ENCODE measurements at regions not wholly inside any gene's neighbourhood (a gene's known extent, or its start where the extent isn't known, plus 50 kb on each side); places are given as distances from the start of the nearest gene placed in this dataset.
"Not testable (repeated sequence)": the region's sequence is repeated elsewhere in the genome, so short reads cannot be mapped to it uniquely, and the experiment has no call there.

DNA sequence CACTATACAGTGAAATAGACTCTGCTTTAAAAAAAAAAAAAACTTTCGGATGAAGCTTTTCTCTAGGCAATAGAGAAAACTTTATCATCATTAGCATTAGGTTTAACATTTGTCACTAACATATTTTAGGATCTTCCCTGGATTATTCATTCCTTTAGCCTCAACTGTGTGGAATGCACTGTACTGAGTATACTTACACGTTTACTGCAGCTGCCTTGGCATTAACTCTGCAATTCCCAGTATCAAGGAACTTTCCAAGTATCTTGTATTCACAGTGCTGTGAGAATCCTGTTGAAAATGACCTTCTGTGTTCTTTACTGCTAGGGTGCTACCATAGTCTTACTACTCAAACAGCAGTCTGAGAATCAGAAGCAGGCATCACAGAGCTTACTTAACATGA lies 328.2 kb upstream of the COL3A1 start:
- no peak for DNase-seq

DNA sequence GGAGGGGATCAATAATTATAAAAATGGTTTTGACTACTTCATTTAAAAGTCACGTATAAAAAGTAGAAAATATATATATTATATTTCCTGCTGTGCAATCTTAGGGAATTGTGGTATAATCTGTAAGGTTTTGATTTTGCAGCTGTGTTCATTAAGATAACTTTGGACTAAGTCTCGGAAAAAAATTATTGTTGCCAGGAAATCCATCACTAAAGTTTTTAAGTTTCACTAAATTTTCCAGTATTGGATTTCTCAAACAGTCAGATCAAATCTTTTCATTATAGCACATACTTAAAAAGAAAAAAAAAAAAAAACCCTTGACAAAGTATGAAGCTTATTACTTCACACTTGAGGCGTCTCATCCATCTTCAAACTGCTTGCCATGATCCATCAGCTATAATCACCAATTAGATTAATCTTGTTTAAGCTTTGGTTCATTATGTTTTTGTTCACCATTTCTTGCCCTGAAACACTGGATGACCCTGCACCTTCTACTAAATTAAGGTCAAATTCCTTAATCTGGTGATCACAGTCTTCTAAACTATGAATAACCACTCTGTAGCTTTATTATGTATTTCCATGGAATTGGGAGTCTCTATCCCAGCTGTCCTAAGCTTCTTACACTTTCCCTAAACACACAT lies 326.6 kb upstream of the COL3A1 start:
- DNase-seq: no peak

DNA sequence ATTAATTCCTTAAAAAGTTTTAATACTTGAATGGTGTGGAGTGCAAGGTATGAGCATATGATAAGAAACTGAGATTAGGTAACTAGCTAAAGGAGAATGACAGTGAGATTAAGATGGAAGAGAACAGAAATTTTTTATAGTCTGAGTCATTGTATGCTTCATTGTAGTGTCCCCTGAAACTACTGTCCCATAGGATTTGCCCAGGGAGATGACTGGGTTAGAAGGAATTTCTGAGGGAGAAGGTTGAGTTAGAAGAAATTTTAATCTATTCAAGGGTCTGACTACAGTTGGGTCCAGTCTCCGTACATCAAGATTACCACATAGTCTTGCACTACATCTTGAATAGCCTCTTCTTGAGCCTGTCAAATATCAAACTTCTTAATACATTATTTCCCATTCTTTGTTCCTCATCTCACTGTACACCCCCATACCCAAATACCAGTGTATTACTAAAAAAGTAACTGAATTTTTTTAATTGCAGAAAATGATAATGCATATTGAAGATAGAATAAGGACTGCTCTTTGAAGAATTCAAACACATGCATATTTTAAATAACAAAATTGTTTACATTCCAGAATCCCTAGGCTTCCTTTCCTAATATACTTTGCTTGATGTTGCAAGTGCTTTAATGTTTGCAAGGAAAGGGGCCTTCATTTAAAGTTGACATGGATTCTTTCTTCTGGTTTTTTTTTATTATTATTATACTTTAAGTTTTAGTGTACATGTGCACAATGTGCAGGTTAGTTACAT lies 314.3 kb upstream of the COL3A1 start:
- DNase-seq: no peak

DNA sequence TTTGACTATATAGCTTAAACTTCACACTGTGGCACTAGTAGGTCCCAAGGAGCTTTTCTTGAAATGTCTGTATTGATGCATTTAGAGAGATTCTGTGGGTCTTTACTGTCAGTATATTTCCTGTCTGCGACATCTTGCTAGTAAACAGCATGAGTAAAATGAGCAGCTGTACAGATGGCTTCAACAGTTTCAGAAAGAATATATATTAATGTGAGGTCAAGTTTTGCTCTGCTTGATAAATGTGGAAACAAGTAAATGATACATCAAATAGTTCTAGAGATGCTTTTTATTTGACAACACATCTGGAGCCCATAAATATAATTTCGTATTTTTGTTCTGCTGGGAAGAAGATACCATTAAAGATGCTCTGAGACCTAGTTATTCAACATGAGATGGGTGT lies 310.9 kb upstream of the COL3A1 start:
- no peak for DNase-seq

DNA sequence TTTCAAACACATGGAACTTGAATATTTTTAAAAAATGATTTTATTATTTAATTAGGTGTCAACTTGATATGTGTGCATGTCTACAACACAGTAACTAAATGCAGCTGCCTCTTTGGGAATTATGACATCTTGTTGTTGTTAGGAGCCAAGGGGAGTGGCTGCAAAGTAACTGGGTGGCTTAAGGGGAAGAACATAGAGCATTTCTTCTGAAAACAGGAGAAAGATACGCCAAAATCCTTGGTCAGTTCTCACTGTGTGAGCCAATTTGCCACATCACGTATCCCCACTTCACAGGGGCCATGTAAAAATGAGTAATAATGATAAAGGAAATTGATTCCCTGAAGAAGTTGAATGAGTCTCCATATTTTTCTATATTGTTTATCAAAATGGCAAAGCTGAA lies 309.8 kb upstream of the COL3A1 start:
- DNase-seq: no peak

DNA sequence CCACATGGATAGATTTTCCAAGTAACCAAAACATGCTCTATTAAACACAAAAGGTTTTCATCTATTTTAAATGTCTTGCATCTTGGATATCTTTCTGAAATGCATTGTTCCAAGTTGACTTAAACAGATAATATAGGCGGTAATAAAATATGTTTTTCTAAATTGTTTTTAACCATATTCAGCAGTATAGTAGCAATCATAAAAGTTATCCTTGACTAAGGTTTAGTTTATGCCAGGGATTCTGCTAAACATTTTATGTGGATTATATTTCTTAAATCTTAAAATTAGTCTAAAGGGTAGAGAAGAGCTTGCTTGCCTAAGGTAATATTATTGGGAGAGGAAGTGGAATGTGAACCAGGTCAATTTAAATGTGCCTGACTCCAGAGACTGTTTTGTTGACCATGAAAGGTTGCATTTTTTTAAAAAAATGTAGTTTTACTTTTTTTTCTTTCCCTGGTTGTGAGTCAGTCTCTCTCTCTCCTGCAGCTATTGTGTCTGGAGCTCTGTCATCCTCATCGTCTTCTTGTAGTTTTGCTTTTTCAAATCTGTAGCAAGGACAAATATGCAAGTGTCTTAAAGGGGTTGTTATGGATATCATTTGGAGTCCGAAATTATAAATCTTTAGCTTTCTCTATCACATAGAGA lies 309.1 kb upstream of the COL3A1 start:
- no peak for DNase-seq

DNA sequence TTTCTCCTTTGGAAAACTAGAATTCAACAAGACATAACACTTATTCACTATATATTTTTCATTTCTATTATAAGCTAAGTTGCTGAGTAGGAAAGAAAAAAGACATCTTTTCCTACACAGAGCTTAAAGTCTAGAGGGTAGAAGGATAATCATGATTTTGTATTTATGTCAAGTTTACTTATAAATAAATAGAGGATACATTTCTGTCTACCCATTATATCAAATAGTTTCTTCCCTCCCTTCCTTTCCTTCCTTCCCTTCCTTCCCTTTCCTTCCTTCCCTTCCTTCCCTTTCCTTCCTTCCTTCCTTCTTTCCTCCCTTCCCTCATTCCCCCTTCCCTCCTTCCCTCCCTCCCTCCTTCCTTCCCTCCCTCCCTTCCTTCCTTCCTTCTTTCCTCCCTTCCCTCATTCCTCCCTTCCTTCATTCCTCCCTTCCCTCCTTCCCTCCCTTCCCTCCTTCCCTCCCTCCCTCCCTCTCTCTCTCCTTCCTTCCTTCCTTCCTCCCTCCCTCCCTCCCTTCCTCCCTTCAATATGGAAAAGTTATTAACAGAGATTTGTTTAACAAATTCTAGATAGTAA lies 308.4 kb upstream of the COL3A1 start:
- no peak for DNase-seq

DNA sequence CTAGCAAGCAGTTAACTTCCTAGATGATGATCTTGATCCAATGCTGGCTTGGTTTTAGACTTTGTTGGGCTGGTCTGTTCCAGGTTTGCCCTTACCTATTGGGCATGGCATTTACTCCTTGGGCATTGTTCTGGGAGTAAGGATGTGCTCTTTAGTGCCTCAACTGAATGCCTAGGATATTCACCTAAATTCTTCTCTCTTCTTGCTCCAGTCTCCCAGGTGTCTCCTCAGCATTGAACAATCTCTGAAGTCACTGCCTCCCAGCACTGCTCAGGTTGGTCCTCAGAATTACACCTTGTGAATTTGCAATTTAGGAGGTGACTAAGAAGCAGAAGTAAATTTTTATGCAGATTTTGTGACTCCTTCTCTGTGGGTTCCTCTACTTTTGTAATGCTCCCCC lies 307.7 kb upstream of the COL3A1 start:
- DNase-seq: no peak

DNA sequence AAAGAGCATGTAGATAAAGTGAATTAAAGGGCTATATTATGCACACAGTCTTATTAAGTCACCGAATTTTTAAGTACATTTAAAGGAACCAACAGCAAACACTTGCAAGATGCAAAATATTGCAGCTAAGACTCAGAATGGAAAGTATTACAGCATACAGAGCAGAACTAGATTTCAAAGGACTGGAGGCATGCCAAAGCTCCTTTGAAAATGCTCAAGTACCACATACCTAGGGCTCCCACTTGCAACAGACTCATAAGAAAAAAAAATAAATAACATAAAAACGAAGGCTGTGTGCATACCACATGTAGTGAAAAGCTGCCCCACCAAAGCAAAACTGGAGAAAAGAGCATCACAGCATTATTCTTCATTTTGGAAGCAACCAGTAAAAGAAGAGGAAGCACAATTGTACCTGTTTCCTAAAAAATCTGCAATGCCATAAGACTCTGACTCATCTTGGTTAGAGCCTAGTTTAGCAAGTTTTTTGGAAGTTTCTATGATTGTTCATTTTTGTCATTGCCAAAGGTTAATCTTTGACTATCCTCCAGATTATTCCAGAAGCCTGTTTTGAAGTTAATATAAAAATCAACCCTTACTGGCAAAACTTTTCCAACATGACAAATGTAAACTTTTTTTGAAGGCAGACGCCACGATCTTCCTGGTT lies 306.0 kb upstream of the COL3A1 start:
- DNase-seq: no peak

DNA sequence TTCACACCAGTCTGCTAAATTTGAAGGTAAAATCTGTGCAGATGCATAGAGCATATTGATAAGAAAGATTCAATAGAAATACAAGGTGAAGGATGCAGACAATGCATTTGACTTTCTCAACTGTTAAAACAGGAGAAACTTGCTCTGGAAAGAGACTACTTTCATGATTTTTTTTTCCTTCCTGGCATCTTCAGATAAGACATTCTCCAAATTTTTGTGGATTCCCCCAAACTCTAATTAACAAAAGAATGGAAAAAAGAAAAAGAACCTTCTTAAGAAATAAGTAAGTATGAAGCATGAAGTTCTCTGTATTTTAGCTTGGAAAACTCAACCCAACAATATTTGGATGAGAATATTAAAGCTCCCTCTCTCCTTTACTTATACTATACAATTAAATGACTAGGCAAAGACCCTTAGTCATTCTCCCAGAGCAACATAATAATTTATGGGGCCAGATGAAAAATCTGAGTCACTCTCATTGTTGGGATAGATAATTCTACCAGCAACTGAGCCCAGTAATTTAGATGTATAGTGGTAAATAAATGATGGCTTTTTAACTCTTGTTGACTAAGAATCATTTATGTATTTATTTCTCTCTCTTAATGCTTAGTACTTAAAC lies 298.7 kb upstream of the COL3A1 start:
- DNase-seq: no peak

DNA sequence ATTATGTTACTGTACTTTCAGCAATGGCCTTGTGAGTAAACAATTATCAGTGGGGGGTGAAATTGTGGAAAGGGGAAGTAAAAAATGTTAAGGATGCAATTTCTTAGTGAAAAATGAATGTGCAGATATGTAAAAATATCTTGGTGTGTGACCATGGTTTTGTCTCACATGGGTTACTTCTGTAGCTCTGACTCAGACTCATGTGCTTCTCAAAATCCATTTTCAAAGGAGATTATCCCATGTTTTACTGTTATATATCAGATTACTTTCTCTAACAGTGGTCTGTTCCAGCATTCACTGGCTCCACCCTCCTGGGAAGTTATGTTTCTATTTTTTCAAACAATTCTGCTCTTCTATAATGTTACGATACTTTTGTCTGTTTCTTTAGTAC lies 298.2 kb upstream of the COL3A1 start:
- no peak for DNase-seq

DNA sequence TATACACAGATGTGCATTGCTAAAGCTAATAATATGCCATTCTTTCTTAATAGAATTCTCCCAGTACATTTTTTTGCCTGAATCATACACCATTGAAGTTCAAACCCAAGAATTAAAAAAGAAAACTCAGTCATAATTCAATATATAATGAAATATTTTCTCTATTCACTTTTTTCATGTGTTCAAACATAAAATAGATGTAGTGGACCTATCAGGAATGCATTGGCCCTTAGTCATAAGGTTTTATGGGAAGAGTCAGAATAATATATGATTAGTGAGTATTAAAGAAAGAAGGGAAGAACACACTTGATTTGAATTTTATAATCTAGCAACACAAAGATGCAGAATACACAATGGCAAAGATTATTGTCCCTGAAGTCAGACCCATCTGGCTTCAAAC lies 297.0 kb upstream of the COL3A1 start:
- DNase-seq: no peak

DNA sequence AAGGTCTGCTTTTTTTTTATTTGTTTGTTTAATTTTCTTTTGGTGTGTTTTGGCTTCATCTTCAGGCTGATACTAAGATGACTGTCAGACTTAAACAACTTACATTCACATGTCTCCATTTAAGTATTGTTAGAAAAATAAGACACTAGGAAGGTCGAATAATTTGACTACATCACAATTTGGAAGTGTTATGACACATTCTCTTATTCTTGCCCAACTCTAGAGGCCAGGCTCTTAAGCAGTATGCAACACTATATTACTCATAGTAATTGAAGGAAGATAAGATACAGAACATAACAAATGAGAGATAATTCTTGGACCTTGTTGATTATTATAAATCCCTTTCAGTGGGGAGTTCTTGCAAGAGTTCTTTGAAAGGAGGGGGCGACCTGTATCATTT lies 295.3 kb upstream of the COL3A1 start:
- DNase-seq: no peak

DNA sequence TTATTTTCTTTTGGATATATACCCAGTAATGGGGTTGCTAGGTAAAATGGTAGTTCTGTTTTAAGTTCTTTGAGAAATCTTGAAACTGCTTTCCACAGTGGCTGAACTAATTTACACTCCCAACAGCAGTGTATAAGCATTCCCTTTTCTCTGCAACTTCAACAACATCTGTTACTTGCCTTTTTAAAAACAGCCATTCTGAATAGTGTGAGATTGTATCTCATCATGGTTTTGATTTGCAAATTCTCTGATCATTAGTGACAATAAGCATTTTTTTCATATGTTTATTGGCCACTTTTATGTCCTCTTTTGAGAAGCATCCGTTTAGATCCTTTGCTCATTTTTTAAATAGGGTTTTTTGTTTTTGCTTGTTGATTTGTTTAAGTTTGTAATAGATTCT lies 291.3 kb upstream of the COL3A1 start:
- no peak for DNase-seq

DNA sequence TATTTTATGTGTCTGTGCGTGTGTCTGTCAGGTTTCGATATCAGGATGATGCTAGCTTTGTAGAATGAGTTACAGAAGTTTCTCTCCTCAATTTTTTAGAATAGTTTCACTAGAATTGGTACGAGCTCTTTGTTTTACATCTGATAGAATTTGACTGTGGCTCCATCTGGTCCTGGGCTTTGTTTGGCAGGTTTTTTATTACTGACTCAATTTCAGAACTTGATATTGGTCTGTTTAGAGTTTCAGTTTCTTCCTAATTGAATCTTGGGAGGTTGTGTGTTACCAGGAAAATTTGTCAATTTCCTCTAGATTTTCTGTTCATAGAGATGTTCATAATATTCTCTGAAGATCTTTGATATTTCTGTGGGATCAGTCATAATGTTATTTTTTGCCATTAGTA lies 289.4 kb upstream of the COL3A1 start:
- no peak for DNase-seq

DNA sequence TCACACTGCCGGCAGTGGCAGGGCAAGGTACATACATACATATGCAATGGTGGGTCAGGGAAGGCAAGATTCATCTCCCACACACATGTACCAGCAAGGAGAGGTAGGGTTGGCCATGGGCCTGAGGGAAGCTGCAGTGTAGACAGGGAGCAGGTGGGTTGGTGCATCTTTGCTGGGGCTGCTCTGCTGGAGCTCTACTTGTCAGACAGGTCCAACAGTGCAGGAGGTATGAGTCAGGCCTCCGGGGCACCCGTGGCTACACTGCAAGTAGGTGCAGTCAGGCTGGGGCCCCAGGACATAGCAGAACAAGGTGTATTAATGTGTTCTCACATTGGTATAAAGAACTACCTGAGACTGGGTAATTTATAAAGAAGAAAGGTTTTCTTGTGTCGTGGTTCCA lies 281.1 kb upstream of the COL3A1 start:
- no peak for DNase-seq

DNA sequence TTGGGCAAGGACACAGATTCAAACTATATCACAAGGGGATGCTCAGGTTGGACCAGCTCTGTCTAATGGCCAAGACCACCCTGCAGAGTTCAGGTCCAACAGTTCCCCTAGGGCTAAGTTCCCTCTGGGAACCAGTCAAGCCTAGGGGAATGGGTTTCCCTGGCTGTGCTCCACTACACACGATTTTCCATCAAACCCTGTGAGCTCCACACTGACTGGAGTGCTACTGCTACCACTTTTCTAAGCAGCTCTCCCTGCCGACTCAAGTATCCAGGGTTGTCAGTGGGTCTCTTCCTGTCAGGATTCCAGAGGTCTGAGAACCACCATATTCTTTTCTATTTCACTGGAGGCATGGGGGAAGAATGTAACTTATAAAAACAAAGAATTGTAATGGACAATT lies 280.4 kb upstream of the COL3A1 start:
- DNase-seq: no peak

DNA sequence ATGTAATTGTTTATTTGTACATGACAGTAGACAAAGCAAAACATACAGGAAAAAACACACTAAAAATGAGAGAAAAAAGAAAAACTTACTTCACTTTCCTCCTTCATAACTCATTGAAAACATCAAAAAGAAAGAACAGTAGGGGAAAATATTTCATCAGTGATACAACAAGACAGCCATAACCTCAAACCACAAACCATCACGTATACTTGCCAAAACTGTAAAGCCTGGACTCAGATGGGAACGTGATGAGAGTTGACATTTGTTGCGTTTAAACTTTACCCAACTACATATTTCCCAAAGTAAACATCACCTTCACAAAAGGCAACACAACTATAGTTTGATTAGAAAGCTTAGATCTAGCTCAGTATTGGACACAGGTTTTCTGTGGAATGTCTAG lies 278.2 kb upstream of the COL3A1 start:
- DNase-seq: no peak

DNA sequence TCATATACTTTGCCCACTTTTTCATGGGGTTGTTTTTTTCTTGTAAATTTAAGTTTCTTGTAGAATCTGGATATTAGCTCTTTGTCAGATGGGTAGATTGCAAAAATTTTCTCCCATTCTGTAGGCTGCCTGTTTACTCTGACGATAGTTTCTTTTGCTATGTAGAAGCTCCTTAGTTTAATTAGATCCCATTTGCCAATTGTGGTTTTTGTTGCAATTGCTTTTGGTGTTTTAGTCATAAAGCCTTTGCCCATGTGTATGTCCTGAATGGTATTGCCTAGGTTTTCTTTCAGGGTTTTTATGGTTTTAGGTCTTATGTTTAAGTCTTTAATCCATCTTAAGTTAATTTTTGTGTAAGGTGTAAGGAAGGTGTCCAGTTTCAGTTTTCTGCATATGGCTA lies 276.0 kb upstream of the COL3A1 start:
- not testable (repeated sequence) for DNase-seq

DNA sequence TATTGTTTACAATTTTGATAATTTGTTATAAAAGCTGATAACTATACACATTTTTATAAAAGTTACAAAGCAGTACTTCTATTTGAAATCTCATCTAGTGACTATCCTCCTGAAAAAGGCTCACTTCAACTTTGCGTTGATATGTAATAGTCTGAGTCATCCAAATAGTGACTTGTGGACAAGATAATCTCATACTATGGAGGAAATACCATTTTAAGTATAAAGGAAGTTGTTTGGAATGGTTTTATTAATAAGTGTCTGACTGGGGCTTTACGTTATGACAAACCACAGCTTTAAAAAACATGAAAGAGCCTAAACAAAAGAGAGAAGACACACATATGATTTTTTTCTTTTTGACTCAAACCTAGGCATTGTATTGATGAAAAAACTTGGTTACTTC lies 272.3 kb upstream of the COL3A1 start:
- no peak for DNase-seq

DNA sequence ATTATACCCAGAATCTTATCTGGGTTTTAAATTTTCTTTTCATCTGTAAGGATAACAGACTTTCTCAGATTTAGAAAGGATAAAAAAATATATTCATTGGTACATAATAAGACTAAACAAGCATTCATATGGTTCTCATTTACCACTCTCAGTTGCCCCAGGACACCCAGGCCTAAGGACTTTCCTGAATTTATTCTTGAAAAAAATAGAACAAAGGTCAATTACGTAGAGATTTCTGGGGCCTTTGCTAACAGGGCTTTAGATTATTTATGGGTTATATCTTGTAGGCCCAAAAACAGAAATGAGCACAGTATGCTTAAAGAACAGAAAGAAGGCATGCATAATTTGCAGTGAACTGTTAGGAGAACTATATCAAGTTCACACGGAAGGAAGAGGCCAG lies 269.0 kb upstream of the COL3A1 start:
- no peak for DNase-seq

DNA sequence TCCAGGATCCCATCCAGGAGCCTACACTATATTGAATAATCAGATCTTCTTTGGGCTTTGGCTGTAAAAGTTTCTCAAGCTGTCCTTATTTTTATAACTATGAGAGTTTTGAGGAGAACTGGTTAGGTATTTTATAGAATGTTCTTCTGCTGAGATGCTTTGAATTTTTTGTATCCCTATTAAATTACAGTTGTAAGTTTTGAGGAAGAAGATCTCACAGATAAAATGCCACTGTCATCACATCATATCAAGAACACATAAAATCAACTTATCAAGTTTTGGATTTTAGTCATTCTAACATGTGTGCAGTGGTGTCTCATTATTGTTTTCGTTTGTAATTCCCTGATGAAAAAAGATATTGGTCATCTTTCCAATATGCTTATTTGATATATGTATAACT lies 260.2 kb upstream of the COL3A1 start:
- DNase-seq: no peak
